ENCODE measurements at regions not wholly inside any gene's neighbourhood (a gene's known extent, or its start where the extent isn't known, plus 50 kb on each side); places are given as distances from the start of the nearest gene placed in this dataset.

DNA sequence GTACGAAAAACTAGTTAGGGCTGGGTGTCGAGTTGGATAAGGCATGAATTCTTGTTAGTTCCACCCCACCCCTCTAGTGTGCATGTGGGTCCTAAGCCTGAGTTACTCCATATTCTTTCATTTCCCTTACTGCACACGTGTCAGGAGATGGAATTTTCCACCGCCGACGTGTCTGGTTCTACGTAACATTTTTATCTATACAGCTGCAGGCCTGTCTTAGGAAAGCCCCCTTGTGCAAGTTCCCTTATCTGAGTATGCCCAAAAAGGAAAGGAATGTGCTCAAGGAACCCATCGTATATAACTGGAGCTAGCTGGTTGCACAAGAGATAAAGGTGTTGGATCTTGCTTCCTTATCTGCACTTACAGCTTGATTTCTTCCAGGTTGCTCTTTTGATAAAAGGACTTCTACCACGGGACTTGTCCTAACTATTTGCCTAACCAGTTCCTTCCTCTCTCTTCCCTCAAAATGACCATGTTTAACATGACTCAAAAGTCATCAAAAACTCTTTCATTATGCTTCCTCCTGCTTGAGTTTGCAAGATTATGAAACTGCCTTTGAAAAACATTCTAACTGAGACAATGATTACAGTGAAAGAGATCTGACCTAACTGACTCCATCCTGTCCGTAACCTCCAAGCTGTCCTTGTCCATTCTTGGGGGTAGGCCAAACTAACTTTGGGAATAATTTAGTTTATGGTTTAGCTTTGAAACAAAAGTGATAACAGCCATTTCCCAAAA, 181.4 kb downstream of the AKR1D1 start:
- Histone ChIP-seq H3K9me3 (ENCODE audit: insufficient read depth, low read depth, low read length) (peaks cover 15% of the 10 kb centered on the region), H3K36me3 (ENCODE audit: insufficient read depth, low read depth, low read length) (no peaks in the 10 kb centered on the region), H3K27ac (ENCODE audit: low read length) (no peak overlapping the region), H3K4me1 (ENCODE audit: insufficient read depth, low read length) (peaks cover 8% of the 10 kb centered on the region; the same call in 1 of the 2 replicates), H3K27me3 (ENCODE audit: insufficient read depth, low read length) (no peaks in the 10 kb centered on the region), H3K9ac (ENCODE audit: low read depth, low read length) (no peak overlapping the region), H3K4me3 (ENCODE audit: low read length) (no peak overlapping the region)

DNA sequence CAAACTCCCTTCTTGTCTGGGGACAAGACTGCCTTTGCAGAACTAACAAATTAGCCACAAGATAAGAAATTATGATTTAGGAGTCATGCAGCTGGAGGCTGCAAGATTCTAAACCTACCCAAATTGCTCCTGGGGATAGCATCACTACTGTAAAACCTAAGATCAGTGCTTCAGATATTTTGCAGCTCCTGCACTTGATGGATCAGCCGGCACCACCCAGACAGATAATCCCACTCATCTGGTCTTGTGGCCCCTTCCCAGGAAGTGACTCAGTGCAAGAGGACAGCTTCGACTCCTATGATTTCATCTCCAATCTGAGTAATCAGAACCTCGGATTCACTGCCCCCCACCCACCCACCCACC, 181.9 kb downstream of the AKR1D1 start:
- H3K27me3 ChIP-seq (ENCODE audit: insufficient read depth, low read length): no peaks in the 10 kb centered on the region
- no peak overlapping the region for H3K9ac ChIP-seq (ENCODE audit: low read depth, low read length)
- H3K9me3 ChIP-seq (ENCODE audit: insufficient read depth, low read depth, low read length): peaks cover 15% of the 10 kb centered on the region
- no peak overlapping the region for H3K4me3 ChIP-seq (ENCODE audit: low read length)
- H3K27ac ChIP-seq (ENCODE audit: low read length): no peak overlapping the region
- no peaks in the 10 kb centered on the region for H3K36me3 ChIP-seq (ENCODE audit: insufficient read depth, low read depth, low read length)
- peaks cover 8% of the 10 kb centered on the region; the same call in 1 of the 2 replicates for H3K4me1 ChIP-seq (ENCODE audit: insufficient read depth, low read length)

DNA sequence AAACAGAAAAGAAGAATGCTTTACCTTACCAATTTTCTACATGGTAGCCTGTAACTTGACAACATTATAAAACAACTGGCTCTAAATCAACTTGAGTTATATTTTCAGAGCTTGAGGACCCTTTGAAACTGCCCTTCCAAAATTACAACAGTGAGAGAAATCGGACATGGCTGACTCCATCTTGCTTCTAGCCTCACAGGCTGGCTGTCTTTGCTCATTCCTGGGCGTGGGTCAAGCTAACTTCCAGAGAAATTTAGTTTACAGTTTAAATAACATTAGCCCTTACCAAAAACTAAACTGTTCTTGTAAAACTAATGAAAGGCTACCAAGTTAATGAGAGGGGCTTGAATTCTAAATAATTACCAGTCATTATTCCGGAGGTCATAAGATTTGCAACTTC, 183.4 kb downstream of the AKR1D1 start:
- no peak overlapping the region for H3K27ac ChIP-seq (ENCODE audit: low read length)
- peaks cover 15% of the 10 kb centered on the region for H3K9me3 ChIP-seq (ENCODE audit: insufficient read depth, low read depth, low read length)
- no peaks in the 10 kb centered on the region for H3K27me3 ChIP-seq (ENCODE audit: insufficient read depth, low read length)
- no peak overlapping the region for H3K4me3 ChIP-seq (ENCODE audit: low read length)
- H3K36me3 ChIP-seq (ENCODE audit: insufficient read depth, low read depth, low read length): no peaks in the 10 kb centered on the region
- H3K4me1 ChIP-seq (ENCODE audit: insufficient read depth, low read length): peaks cover 8% of the 10 kb centered on the region; the same call in 1 of the 2 replicates
- H3K9ac ChIP-seq (ENCODE audit: low read depth, low read length): no peak overlapping the region

DNA sequence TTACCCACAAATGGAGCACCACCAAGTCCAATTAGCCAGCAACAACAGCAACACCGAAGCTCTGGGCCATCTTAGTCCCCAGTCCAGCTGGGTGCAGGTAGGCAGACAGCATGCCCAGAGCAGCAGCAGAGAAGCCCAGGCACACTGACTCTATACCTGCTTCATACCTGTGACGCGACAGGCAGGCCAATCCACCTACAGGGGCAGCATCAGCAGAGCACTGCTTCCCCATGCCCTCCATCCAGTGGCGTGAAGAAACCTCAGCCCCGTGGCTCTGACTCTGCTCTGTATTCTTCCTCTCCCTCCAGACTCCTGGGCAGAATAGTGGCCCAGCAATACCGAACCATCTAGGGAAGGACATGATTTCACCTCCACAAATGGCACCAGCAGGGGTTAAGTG, 191.7 kb downstream of the AKR1D1 start:
- no peaks in the 10 kb centered on the region for H3K4me1 ChIP-seq (ENCODE audit: insufficient read depth, low read length)
- H3K27me3 ChIP-seq (ENCODE audit: insufficient read depth, low read length): no peaks in the 10 kb centered on the region
- H3K4me3 ChIP-seq (ENCODE audit: low read length): no peak overlapping the region
- H3K9me3 ChIP-seq (ENCODE audit: insufficient read depth, low read depth, low read length): no peaks in the 10 kb centered on the region
- no peak overlapping the region for H3K27ac ChIP-seq (ENCODE audit: low read length)
- no peaks in the 10 kb centered on the region for H3K36me3 ChIP-seq (ENCODE audit: insufficient read depth, low read depth, low read length)
- no peak overlapping the region for H3K9ac ChIP-seq (ENCODE audit: low read depth, low read length)

DNA sequence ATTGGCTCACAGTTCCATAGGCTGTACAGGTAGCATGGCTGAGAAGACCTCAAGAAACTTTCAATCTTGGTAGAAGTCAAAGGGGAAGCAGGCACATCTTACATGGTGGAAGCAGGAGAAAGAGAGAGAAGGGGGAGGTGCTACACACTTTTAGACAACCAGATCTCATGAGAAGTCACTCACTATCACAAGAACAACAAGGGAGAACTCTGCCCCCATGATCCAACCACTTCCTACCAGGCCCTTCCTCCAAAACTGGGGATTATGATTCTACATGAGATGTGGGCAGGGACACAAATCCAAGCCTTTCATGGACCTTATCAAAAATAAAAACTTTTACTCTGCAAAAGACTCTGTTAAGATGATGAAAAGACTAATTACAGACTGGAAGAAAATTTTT, 183.2 kb upstream of the TRIM24 start:
- H3K27me3 ChIP-seq (ENCODE audit: insufficient read depth, low read length): no peaks in the 10 kb centered on the region
- H3K4me1 ChIP-seq (ENCODE audit: insufficient read depth, low read length): no peaks in the 10 kb centered on the region
- H3K9me3 ChIP-seq (ENCODE audit: insufficient read depth, low read depth, low read length): no peaks in the 10 kb centered on the region
- H3K4me3 ChIP-seq (ENCODE audit: low read length): no peak overlapping the region
- H3K9ac ChIP-seq (ENCODE audit: low read depth, low read length): no peak overlapping the region
- H3K27ac ChIP-seq (ENCODE audit: low read length): no peak overlapping the region
- H3K36me3 ChIP-seq (ENCODE audit: insufficient read depth, low read depth, low read length): no peaks in the 10 kb centered on the region

DNA sequence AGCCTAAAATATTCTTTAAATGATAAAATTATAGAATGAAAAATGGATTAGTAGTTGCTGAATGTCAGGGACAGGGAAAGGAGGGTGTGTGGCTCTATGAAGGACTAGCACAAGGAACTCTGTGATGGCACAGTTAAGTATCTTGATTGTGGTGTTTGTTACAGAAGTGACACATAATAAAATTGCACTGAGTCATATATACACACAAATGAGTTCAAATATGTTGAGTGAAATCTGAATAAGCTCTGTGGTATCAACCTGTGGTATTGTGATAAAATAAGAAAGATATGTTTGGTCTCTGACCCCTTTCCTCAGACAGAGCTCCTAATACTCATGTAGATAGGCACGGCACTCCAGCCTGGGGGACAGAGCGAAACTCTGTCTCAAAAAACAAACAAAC, 181.5 kb upstream of the TRIM24 start:
- H3K4me3 ChIP-seq (ENCODE audit: low read length): no peak overlapping the region
- H3K9ac ChIP-seq (ENCODE audit: low read depth, low read length): no peak overlapping the region
- no peaks in the 10 kb centered on the region for H3K4me1 ChIP-seq (ENCODE audit: insufficient read depth, low read length)
- H3K27ac ChIP-seq (ENCODE audit: low read length): no peak overlapping the region
- no peaks in the 10 kb centered on the region for H3K36me3 ChIP-seq (ENCODE audit: insufficient read depth, low read depth, low read length)
- H3K9me3 ChIP-seq (ENCODE audit: insufficient read depth, low read depth, low read length): no peaks in the 10 kb centered on the region
- no peaks in the 10 kb centered on the region for H3K27me3 ChIP-seq (ENCODE audit: insufficient read depth, low read length)

DNA sequence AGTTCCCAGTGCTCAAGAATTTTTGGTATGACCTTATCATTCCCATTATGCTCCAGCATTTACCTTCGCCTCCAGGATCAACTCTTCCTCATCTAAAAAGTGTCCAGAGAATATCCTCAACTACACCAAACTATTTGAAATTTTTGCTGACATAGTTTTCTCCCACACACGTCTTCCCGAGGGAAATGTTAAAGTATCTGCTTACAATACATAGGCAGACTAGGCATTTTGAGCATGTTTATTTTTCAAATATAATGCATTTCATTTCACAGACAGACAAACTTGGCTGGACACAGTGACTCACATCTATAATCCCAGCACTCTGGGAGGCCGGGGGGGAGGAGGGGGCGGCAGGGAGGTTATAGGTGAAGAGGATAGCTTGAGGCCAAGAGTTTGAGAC, 177.1 kb upstream of the TRIM24 start:
- Histone ChIP-seq H3K4me3 (ENCODE audit: low read length) (no peak overlapping the region), H3K36me3 (ENCODE audit: insufficient read depth, low read depth, low read length) (no peaks in the 10 kb centered on the region)

DNA sequence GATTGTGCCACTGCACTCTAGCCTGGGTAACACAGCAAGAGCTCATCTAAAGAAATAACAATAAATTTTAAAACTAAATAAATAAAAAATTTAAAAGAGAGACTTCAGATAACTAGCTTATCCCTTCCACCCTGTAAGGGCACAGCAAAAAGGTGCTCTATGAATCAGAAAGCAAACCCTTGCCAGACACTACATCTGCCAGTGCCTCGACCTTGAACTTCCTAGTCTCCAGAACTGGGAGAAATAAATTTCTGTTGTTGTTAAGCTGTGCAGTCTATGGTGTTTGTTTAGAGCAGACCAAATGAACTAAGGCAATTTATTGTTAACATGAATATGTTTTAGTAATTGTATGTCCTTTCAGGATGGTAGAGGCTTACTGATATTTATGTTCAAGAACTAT, 174.9 kb upstream of the TRIM24 start:
- Histone ChIP-seq H3K4me1 (ENCODE audit: insufficient read depth, low read length) (no peaks in the 10 kb centered on the region), H3K9me3 (ENCODE audit: insufficient read depth, low read depth, low read length) (peaks cover 16% of the 10 kb centered on the region), H3K36me3 (ENCODE audit: insufficient read depth, low read depth, low read length) (no peaks in the 10 kb centered on the region; the same call in 1 of the 2 replicates), H3K4me3 (ENCODE audit: low read length) (no peak overlapping the region), H3K27ac (ENCODE audit: low read length) (no peak overlapping the region), H3K9ac (ENCODE audit: low read depth, low read length) (no peak overlapping the region), H3K27me3 (ENCODE audit: insufficient read depth, low read length) (no peaks in the 10 kb centered on the region)

More for the DNA sequence above, 177.1 kb upstream of the TRIM24 start:
- no peak overlapping the region for H3K9ac ChIP-seq (ENCODE audit: low read depth, low read length)
- H3K27ac ChIP-seq (ENCODE audit: low read length): no peak overlapping the region
- H3K27me3 ChIP-seq (ENCODE audit: insufficient read depth, low read length): no peaks in the 10 kb centered on the region
- no peaks in the 10 kb centered on the region for H3K4me1 ChIP-seq (ENCODE audit: insufficient read depth, low read length)
- H3K9me3 ChIP-seq (ENCODE audit: insufficient read depth, low read depth, low read length): no peaks in the 10 kb centered on the region

DNA sequence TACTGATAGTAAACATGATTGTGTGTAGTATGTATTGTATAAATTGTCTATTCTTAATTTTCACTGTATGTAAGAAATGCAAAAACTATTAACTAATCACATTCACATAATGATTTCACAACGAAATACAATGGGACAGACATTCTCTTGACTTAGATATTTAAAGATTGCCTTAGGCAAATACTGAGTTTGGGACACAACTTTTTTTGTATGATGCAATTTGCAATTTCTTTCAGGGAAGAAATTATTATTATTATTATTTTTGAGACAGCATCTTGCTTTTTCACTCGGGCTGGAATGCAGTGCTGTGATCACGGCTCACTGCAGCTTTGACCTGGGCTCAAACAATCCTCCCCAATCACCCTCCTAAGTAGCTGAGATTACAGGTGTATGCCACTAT, 173.2 kb upstream of the TRIM24 start:
- no peaks in the 10 kb centered on the region; the same call in 1 of the 2 replicates for H3K36me3 ChIP-seq (ENCODE audit: insufficient read depth, low read depth, low read length)
- H3K4me3 ChIP-seq (ENCODE audit: low read length): no peak overlapping the region
- H3K4me1 ChIP-seq (ENCODE audit: insufficient read depth, low read length): no peaks in the 10 kb centered on the region
- no peaks in the 10 kb centered on the region for H3K27me3 ChIP-seq (ENCODE audit: insufficient read depth, low read length)
- H3K27ac ChIP-seq (ENCODE audit: low read length): no peak overlapping the region
- no peak overlapping the region for H3K9ac ChIP-seq (ENCODE audit: low read depth, low read length)
- H3K9me3 ChIP-seq (ENCODE audit: insufficient read depth, low read depth, low read length): peaks cover 18% of the 10 kb centered on the region

DNA sequence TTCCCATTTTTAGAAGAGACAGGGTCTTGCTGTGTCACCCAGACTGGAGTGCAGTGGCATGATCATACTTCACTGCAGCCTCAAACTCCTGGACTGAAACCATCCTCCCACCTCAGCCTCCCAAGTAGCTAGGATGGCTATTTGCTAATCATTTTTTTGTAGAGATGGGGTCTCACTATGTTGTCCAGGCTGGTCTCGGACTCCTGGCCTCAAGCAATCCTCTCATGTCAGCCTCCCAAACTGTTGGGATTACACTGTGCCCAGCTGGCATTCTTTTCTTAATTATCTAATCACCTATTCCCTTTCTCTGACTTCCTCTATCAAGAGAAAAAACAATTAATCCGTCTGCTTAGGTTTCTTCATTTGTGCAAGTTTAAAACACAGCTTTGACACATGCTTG, 172.5 kb upstream of the TRIM24 start:
- H3K4me1 ChIP-seq (ENCODE audit: insufficient read depth, low read length): no peaks in the 10 kb centered on the region
- H3K9ac ChIP-seq (ENCODE audit: low read depth, low read length): no peak overlapping the region

DNA sequence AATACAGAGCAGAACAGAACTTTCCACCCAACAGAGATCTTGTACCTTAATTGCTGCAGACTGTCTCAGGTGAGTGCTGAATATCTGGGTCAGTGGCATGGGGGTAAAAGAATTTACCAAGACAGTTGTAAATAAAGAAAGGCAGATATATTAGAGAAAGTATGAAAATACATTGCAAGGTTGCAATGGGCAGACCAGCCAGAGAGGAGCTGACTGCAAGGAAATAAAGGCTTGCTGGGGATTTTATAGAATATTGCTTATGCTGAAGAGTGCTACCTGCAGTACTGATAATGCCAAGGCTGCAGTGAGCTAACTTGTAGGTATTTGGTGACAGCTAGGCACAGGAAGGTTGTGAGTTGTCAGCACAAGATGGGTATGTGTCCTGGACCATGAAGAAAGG, 171.0 kb upstream of the TRIM24 start:
- no peaks in the 10 kb centered on the region; the same call in 1 of the 2 replicates for H3K36me3 ChIP-seq (ENCODE audit: insufficient read depth, low read depth, low read length)
- no peak overlapping the region for H3K9ac ChIP-seq (ENCODE audit: low read depth, low read length)
- no peaks in the 10 kb centered on the region for H3K4me1 ChIP-seq (ENCODE audit: insufficient read depth, low read length)
- H3K27ac ChIP-seq (ENCODE audit: low read length): no peak overlapping the region
- no peaks in the 10 kb centered on the region for H3K27me3 ChIP-seq (ENCODE audit: insufficient read depth, low read length)
- H3K4me3 ChIP-seq (ENCODE audit: low read length): no peak overlapping the region
- peaks cover 18% of the 10 kb centered on the region for H3K9me3 ChIP-seq (ENCODE audit: insufficient read depth, low read depth, low read length)

More for the DNA sequence above, 172.5 kb upstream of the TRIM24 start:
- no peaks in the 10 kb centered on the region; the same call in 1 of the 2 replicates for H3K36me3 ChIP-seq (ENCODE audit: insufficient read depth, low read depth, low read length)
- no peak overlapping the region for H3K27ac ChIP-seq (ENCODE audit: low read length)
- peaks cover 18% of the 10 kb centered on the region for H3K9me3 ChIP-seq (ENCODE audit: insufficient read depth, low read depth, low read length)
- H3K4me3 ChIP-seq (ENCODE audit: low read length): no peak overlapping the region
- H3K27me3 ChIP-seq (ENCODE audit: insufficient read depth, low read length): no peaks in the 10 kb centered on the region

DNA sequence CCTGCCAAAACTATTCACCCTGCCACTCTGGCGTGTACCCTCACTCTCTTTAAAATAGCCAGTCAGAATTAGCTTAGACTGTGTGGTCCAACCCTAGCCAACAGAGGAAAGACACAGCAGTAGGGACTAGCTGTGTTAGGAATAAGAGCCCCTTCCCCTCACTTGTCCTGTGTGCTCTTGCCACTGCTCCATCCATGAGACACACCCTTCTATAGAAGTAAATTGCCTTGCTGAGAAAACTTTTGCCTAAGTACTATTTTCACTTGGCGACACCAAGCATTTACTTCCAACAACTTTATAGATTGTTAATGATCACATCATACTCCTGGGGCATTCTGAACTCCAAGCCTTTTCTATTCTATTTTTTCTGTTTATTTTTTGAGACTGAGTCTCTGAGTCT, 170.2 kb upstream of the TRIM24 start:
- H3K27me3 ChIP-seq (ENCODE audit: insufficient read depth, low read length): no peaks in the 10 kb centered on the region
- H3K9me3 ChIP-seq (ENCODE audit: insufficient read depth, low read depth, low read length): peaks cover 18% of the 10 kb centered on the region
- no peak overlapping the region for H3K9ac ChIP-seq (ENCODE audit: low read depth, low read length)
- no peaks in the 10 kb centered on the region for H3K4me1 ChIP-seq (ENCODE audit: insufficient read depth, low read length)
- H3K27ac ChIP-seq (ENCODE audit: low read length): no peak overlapping the region
- H3K36me3 ChIP-seq (ENCODE audit: insufficient read depth, low read depth, low read length): no peaks in the 10 kb centered on the region; the same call in 1 of the 2 replicates
- no peak overlapping the region for H3K4me3 ChIP-seq (ENCODE audit: low read length)

Data from iPS-20b (cell line).